ENCODE measurements at regions not wholly inside any gene's neighbourhood (a gene's known extent, or its start where the extent isn't known, plus 50 kb on each side); places are given as distances from the start of the nearest gene placed in this dataset.

DNA sequence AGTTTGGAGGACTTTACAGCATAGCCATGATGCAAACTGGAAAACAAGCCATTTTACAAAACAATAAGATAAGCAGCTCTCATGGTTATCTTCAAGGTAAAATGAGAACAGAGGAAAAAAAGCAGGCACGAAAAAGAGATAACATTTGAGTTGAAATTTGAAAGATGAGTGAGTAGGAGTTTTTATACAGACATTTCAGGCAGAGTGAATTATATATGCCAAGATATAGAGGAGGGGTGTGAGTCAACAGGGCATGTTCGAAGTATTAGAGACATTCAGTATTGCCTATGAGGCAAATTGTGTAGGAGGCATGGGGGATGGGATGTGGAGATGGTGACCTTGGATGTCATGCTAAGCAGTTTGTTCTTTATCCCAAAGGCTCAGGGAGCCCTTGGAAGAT, 240.5 kb upstream of the MAN1A1 start:
- no peak overlapping the region for H3K4me3 ChIP-seq (ENCODE audit: low read length)
- TF ChIP-seq SMC3 (conservative IDR thresholded peaks at IDR 0.05; ENCODE audit: poor library complexity) = no peak
- no peak for TF ChIP-seq EZH2 (IDR thresholded peaks at IDR 0.05; ENCODE audit: borderline replicate concordance, insufficient read depth, low read length, poor library complexity, severe bottlenecking)
- TF ChIP-seq, protein P1, sequence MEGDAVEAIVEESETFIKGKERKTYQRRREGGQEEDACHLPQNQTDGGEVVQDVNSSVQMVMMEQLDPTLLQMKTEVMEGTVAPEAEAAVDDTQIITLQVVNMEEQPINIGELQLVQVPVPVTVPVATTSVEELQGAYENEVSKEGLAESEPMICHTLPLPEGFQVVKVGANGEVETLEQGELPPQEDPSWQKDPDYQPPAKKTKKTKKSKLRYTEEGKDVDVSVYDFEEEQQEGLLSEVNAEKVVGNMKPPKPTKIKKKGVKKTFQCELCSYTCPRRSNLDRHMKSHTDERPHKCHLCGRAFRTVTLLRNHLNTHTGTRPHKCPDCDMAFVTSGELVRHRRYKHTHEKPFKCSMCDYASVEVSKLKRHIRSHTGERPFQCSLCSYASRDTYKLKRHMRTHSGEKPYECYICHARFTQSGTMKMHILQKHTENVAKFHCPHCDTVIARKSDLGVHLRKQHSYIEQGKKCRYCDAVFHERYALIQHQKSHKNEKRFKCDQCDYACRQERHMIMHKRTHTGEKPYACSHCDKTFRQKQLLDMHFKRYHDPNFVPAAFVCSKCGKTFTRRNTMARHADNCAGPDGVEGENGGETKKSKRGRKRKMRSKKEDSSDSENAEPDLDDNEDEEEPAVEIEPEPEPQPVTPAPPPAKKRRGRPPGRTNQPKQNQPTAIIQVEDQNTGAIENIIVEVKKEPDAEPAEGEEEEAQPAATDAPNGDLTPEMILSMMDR (IDR thresholded peaks at IDR 0.05; ENCODE audit: poor library complexity, severe bottlenecking) = no peak
- TF ChIP-seq, protein P2, sequence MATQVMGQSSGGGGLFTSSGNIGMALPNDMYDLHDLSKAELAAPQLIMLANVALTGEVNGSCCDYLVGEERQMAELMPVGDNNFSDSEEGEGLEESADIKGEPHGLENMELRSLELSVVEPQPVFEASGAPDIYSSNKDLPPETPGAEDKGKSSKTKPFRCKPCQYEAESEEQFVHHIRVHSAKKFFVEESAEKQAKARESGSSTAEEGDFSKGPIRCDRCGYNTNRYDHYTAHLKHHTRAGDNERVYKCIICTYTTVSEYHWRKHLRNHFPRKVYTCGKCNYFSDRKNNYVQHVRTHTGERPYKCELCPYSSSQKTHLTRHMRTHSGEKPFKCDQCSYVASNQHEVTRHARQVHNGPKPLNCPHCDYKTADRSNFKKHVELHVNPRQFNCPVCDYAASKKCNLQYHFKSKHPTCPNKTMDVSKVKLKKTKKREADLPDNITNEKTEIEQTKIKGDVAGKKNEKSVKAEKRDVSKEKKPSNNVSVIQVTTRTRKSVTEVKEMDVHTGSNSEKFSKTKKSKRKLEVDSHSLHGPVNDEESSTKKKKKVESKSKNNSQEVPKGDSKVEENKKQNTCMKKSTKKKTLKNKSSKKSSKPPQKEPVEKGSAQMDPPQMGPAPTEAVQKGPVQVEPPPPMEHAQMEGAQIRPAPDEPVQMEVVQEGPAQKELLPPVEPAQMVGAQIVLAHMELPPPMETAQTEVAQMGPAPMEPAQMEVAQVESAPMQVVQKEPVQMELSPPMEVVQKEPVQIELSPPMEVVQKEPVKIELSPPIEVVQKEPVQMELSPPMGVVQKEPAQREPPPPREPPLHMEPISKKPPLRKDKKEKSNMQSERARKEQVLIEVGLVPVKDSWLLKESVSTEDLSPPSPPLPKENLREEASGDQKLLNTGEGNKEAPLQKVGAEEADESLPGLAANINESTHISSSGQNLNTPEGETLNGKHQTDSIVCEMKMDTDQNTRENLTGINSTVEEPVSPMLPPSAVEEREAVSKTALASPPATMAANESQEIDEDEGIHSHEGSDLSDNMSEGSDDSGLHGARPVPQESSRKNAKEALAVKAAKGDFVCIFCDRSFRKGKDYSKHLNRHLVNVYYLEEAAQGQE (IDR thresholded peaks at IDR 0.05; ENCODE audit: borderline replicate concordance) = no peak
- TF ChIP-seq EP300 (conservative IDR thresholded peaks at IDR 0.05; ENCODE audit: poor library complexity, severe bottlenecking) = no peak
- TF ChIP-seq POLR2AphosphoS5 (IDR thresholded peaks at IDR 0.05) = no peak
- no peak for TF ChIP-seq MXI1 (conservative IDR thresholded peaks at IDR 0.05; ENCODE audit: poor library complexity, severe bottlenecking)
- TF ChIP-seq RAD21 (conservative IDR thresholded peaks at IDR 0.05) = no peak
- no peak for TF ChIP-seq TAF1 (IDR thresholded peaks at IDR 0.05; ENCODE audit: low read depth)
- no peak overlapping the region for H3K4me2 ChIP-seq (ENCODE audit: low read length)
- H3K9ac ChIP-seq (ENCODE audit: low read length) = no peak overlapping the region
- H3K9me2 ChIP-seq (ENCODE audit: insufficient read depth, low read length) = no peaks in the 10 kb centered on the region
- no peak overlapping the region for H2AFZ ChIP-seq (ENCODE audit: low read depth, low read length)
- H3F3A ChIP-seq (ENCODE audit: insufficient read depth, low read length, poor library complexity, severe bottlenecking) = peaks cover 4% of the 10 kb centered on the region
- no peaks in the 10 kb centered on the region for H3K79me2 ChIP-seq (replicated peaks; ENCODE audit: insufficient read depth, low read length)
- H4K20me1 ChIP-seq (ENCODE audit: insufficient read depth) = no peaks in the 10 kb centered on the region
- H3K27ac ChIP-seq (ENCODE audit: low read length) = no peak overlapping the region
- H3K9me3 ChIP-seq (ENCODE audit: low read length) = no peaks in the 10 kb centered on the region
- H3K27me3 ChIP-seq (ENCODE audit: insufficient read depth, low read depth, low read length) = no peaks in the 10 kb centered on the region
- no peaks in the 10 kb centered on the region for H3K36me3 ChIP-seq (ENCODE audit: insufficient read depth, low read length)

DNA sequence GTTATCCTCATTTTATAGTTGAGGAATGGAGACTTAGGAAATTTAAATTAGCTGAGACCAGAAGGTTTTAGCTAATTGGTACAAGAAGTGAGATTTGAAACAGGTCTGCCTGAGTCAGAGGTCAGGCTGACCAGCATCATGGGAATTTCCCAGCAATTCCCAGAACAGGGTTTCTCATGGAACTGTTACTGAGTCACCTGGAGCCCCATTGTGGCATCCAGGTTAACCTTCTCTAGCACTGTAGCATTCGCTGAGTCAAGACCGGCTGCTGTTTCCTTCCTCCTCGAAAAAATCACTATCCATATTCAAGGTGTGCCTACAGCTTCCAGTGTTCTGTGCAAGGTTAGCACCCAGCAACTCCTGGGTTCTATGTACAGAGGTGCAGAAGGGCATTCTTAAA, 238.0 kb upstream of the MAN1A1 start:
- no peak overlapping the region for H2AFZ ChIP-seq (ENCODE audit: low read depth, low read length)
- no peak overlapping the region for H3K27ac ChIP-seq (ENCODE audit: low read length)
- no peaks in the 10 kb centered on the region for H3K27me3 ChIP-seq (ENCODE audit: insufficient read depth, low read depth, low read length)
- H3K4me2 ChIP-seq (ENCODE audit: low read length) = no peak overlapping the region
- no peaks in the 10 kb centered on the region for H3K9me2 ChIP-seq (ENCODE audit: insufficient read depth, low read length)
- H3K36me3 ChIP-seq (ENCODE audit: insufficient read depth, low read length) = no peaks in the 10 kb centered on the region
- H3K9me3 ChIP-seq (ENCODE audit: low read length) = no peaks in the 10 kb centered on the region
- no peak overlapping the region for H3K9ac ChIP-seq (ENCODE audit: low read length)
- TF ChIP-seq EP300 (conservative IDR thresholded peaks at IDR 0.05; ENCODE audit: poor library complexity, severe bottlenecking) = no peak
- H4K20me1 ChIP-seq (ENCODE audit: insufficient read depth) = no peaks in the 10 kb centered on the region
- peaks cover 4% of the 10 kb centered on the region for H3F3A ChIP-seq (ENCODE audit: insufficient read depth, low read length, poor library complexity, severe bottlenecking)
- no peaks in the 10 kb centered on the region for H3K79me2 ChIP-seq (replicated peaks; ENCODE audit: insufficient read depth, low read length)
- no peak overlapping the region for H3K4me3 ChIP-seq (ENCODE audit: low read length)

Measured in neural cell (in vitro differentiated cells).